WTC11 (cell line): ENCODE measurements at regions not wholly inside any gene's neighbourhood (a gene's known extent, or its start where the extent isn't known, plus 50 kb on each side); places are given as distances from the start of the nearest gene placed in this dataset.

Experiments used
- ATAC-seq: fragments of 200-7000 bp; cut with Tn5 transposase; 2 replicates; pipeline ENCODE4 v1.10.0; 2021; ENCODE audit warnings: mild to moderate bottlenecking, moderate library complexity
- CTCF ChIA-PET: fragments of 300-600 bp; sonication (Branson Sonifier 250); formaldehyde crosslinking; loops from one replicate; lab custom pipeline; 2021; ENCODE audit warnings: antibody characterized with exemption; lab: Charles Lee
- POLR2A ChIA-PET: fragments of 350-600 bp; sonication (Branson Sonifier 250); formaldehyde crosslinking; loops from one replicate; lab custom pipeline; 2021; ENCODE audit warnings: antibody characterized with exemption; lab: Charles Lee
- DNase-seq: peaks from one replicate; pipeline ENCODE4 v3.0.0; 2021; ENCODE audit warnings: low spot score
- H3K27ac Mint-ChIP-seq: 2 replicates; pipeline ENCODE4 v1.8.0; 2021; ENCODE audit warnings: mixed read lengths
- H3K27me3 Mint-ChIP-seq: 2 replicates; pipeline ENCODE4 v1.8.0; 2021; ENCODE audit warnings: low read depth, mild to moderate bottlenecking, moderate library complexity, mixed read lengths
- H3K36me3 Mint-ChIP-seq: 2 replicates; pipeline ENCODE4 v1.8.0; 2021; ENCODE audit warnings: mixed read lengths
- H3K4me1 Mint-ChIP-seq: 2 replicates; pipeline ENCODE4 v1.8.0; 2022; ENCODE audit warnings: mixed read lengths
- H3K4me3 Mint-ChIP-seq: 2 replicates; pipeline ENCODE4 v1.8.0; 2021; ENCODE audit warnings: mild to moderate bottlenecking, moderate library complexity, mixed read lengths
- H3K9me3 Mint-ChIP-seq: 2 replicates; pipeline ENCODE4 v1.8.0; 2021; ENCODE audit warnings: mixed read lengths
- CBFB ChIP-seq: sonication (generic); formaldehyde crosslinking; IDR thresholded peaks from 2 replicates; pipeline ENCODE4 v1.8.1; 2022; ENCODE audit warnings: mild to moderate bottlenecking, low read depth, missing genetic modification reagents
- ESRRA ChIP-seq: sonication (generic); formaldehyde crosslinking; IDR thresholded peaks from 2 replicates; pipeline ENCODE4 v1.8.1; 2022; ENCODE audit warnings: mild to moderate bottlenecking, missing genetic modification reagents, borderline replicate concordance
- FOXK1 ChIP-seq: sonication (generic); formaldehyde crosslinking; IDR thresholded peaks from 2 replicates; pipeline ENCODE4 v1.8.0; 2022; ENCODE audit warnings: mild to moderate bottlenecking, moderate library complexity, missing genetic modification reagents
- FOXP1 ChIP-seq: sonication (generic); formaldehyde crosslinking; IDR thresholded peaks from 2 replicates; pipeline ENCODE4 v1.8.0; 2022; ENCODE audit warnings: missing genetic modification reagents, mild to moderate bottlenecking, moderate library complexity, borderline replicate concordance
- GTF2I ChIP-seq: fragments of 250-450 bp; sonication (Bioruptor Pico); conservative IDR thresholded peaks from 2 replicates; pipeline ENCODE4 v1.4.0; 2021; ENCODE audit warnings: mild to moderate bottlenecking
- JUN ChIP-seq: sonication (generic); formaldehyde crosslinking; IDR thresholded peaks from 2 replicates; pipeline ENCODE4 v1.8.0; 2023; ENCODE audit warnings: mild to moderate bottlenecking, missing genetic modification reagents
- SMAD4 ChIP-seq: sonication (generic); formaldehyde crosslinking; IDR thresholded peaks from 2 replicates; pipeline ENCODE4 v1.8.0; 2022; ENCODE audit warnings: mild to moderate bottlenecking, missing genetic modification reagents
- ZBTB21 ChIP-seq: sonication (generic); formaldehyde crosslinking; IDR thresholded peaks from 2 replicates; pipeline ENCODE4 v1.8.1; 2023; ENCODE audit warnings: mild to moderate bottlenecking, missing genetic modification reagents, borderline replicate concordance
- TF ChIP-seq, protein P1 (sequence below): sonication (generic); formaldehyde crosslinking; IDR thresholded peaks from 2 replicates; pipeline ENCODE4 v1.8.1; 2023; ENCODE audit warnings: mild to moderate bottlenecking, missing genetic modification reagents, moderate library complexity
- TF ChIP-seq, protein P2 (sequence below): sonication (generic); formaldehyde crosslinking; IDR thresholded peaks from 2 replicates; pipeline ENCODE4 v1.8.1; 2022; ENCODE audit warnings: low read depth, mild to moderate bottlenecking, moderate library complexity, missing genetic modification reagents, borderline replicate concordance
- TF ChIP-seq, protein P3 (sequence below): sonication (generic); formaldehyde crosslinking; IDR thresholded peaks from 2 replicates; pipeline ENCODE4 v1.8.0; 2023; ENCODE audit warnings: missing genetic modification reagents
- TF ChIP-seq, protein P4 (sequence below): fragments of 250-450 bp; sonication (Bioruptor Pico); IDR thresholded peaks from 2 replicates; pipeline ENCODE4 v1.9.0; 2021; ENCODE audit warnings: mild to moderate bottlenecking
- TF ChIP-seq, protein P5 (sequence below): sonication (generic); formaldehyde crosslinking; IDR thresholded peaks from 2 replicates; pipeline ENCODE4 v1.8.1; 2023; ENCODE audit warnings: mild to moderate bottlenecking, missing genetic modification reagents, moderate library complexity
- TF ChIP-seq, protein P6 (sequence below): sonication (generic); formaldehyde crosslinking; IDR thresholded peaks from 2 replicates; pipeline ENCODE4 v1.8.1; 2023; ENCODE audit warnings: mild to moderate bottlenecking, moderate library complexity, missing genetic modification reagents
- TF ChIP-seq, protein P7 (sequence below): sonication (generic); formaldehyde crosslinking; IDR thresholded peaks from 2 replicates; pipeline ENCODE4 v1.8.1; 2023; ENCODE audit warnings: mild to moderate bottlenecking, missing genetic modification reagents, borderline replicate concordance

DNA sequence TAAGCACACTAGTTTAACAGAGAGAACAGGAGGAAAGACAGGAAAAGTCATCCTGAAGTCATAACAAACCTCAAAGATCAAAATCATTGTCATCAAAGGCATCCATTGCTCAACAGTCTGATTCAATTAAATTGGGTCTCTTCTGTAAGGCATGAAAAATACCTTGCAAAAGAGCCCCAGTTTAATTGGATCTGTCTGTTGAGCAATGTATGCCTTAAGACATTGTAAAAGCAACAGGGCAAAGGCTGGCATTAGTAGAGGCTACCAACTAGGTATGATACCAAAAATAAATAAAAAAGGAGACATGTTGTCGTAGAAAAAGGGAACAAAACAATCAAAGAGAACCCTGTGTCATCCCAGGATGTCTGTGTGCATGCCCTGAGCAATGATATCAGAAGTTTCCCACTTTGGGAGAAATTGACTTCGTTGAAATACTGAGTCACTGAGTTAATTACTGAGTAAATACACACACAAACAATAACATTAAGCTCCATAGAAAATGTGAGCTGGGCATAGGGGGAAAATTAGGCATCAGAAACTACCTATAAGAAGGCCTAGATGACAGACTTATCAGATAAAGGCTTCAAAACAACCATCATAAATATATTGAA lies 1013.8 kb upstream of the CITED2 start:
- ATAC-seq, result no peak
- Mint-ChIP-seq H3K4me1 (no peaks in the 10 kb centered on the region), H3K27me3 (no peaks in the 10 kb centered on the region), H3K4me3 (no peak overlapping the region), H3K27ac (no peak overlapping the region), H3K36me3 (peaks cover 25% of the 10 kb centered on the region), H3K9me3 (peaks cover 56% of the 10 kb centered on the region)
- POLR2A ChIA-PET, result no interaction called here
- TF ChIP-seq SMAD4 (CRISPR knock-in tag), result no peak
- TF ChIP-seq FOXK1, result no peak
- no peak for TF ChIP-seq FOXP1 (CRISPR knock-in tag)
- TF ChIP-seq, protein P1, sequence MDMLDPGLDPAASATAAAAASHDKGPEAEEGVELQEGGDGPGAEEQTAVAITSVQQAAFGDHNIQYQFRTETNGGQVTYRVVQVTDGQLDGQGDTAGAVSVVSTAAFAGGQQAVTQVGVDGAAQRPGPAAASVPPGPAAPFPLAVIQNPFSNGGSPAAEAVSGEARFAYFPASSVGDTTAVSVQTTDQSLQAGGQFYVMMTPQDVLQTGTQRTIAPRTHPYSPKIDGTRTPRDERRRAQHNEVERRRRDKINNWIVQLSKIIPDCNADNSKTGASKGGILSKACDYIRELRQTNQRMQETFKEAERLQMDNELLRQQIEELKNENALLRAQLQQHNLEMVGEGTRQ, result no peak
- TF ChIP-seq, protein P2, sequence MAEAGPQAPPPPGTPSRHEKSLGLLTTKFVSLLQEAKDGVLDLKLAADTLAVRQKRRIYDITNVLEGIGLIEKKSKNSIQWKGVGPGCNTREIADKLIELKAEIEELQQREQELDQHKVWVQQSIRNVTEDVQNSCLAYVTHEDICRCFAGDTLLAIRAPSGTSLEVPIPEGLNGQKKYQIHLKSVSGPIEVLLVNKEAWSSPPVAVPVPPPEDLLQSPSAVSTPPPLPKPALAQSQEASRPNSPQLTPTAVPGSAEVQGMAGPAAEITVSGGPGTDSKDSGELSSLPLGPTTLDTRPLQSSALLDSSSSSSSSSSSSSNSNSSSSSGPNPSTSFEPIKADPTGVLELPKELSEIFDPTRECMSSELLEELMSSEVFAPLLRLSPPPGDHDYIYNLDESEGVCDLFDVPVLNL (CRISPR knock-in tag), result no peak
- no peak for TF ChIP-seq ESRRA (CRISPR knock-in tag)
- TF ChIP-seq ZBTB21 (CRISPR knock-in tag), result no peak
- TF ChIP-seq, protein P3, sequence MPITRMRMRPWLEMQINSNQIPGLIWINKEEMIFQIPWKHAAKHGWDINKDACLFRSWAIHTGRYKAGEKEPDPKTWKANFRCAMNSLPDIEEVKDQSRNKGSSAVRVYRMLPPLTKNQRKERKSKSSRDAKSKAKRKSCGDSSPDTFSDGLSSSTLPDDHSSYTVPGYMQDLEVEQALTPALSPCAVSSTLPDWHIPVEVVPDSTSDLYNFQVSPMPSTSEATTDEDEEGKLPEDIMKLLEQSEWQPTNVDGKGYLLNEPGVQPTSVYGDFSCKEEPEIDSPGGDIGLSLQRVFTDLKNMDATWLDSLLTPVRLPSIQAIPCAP (CRISPR knock-in tag), result no peak
- TF ChIP-seq, protein P4, sequence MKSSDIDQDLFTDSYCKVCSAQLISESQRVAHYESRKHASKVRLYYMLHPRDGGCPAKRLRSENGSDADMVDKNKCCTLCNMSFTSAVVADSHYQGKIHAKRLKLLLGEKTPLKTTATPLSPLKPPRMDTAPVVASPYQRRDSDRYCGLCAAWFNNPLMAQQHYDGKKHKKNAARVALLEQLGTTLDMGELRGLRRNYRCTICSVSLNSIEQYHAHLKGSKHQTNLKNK (CRISPR knock-in tag), result no peak
- no peak for TF ChIP-seq CBFB (CRISPR knock-in tag)
- TF ChIP-seq, protein P5, sequence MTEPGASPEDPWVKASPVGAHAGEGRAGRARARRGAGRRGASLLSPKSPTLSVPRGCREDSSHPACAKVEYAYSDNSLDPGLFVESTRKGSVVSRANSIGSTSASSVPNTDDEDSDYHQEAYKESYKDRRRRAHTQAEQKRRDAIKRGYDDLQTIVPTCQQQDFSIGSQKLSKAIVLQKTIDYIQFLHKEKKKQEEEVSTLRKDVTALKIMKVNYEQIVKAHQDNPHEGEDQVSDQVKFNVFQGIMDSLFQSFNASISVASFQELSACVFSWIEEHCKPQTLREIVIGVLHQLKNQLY (CRISPR knock-in tag), result no peak
- TF ChIP-seq, protein P6, sequence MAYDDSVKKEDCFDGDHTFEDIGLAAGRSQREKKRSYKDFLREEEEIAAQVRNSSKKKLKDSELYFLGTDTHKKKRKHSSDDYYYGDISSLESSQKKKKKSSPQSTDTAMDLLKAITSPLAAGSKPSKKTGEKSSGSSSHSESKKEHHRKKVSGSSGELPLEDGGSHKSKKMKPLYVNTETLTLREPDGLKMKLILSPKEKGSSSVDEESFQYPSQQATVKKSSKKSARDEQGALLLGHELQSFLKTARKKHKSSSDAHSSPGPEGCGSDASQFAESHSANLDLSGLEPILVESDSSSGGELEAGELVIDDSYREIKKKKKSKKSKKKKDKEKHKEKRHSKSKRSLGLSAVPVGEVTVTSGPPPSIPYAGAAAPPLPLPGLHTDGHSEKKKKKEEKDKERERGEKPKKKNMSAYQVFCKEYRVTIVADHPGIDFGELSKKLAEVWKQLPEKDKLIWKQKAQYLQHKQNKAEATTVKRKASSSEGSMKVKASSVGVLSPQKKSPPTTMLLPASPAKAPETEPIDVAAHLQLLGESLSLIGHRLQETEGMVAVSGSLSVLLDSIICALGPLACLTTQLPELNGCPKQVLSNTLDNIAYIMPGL (CRISPR knock-in tag), result no peak
- TF ChIP-seq, protein P7, sequence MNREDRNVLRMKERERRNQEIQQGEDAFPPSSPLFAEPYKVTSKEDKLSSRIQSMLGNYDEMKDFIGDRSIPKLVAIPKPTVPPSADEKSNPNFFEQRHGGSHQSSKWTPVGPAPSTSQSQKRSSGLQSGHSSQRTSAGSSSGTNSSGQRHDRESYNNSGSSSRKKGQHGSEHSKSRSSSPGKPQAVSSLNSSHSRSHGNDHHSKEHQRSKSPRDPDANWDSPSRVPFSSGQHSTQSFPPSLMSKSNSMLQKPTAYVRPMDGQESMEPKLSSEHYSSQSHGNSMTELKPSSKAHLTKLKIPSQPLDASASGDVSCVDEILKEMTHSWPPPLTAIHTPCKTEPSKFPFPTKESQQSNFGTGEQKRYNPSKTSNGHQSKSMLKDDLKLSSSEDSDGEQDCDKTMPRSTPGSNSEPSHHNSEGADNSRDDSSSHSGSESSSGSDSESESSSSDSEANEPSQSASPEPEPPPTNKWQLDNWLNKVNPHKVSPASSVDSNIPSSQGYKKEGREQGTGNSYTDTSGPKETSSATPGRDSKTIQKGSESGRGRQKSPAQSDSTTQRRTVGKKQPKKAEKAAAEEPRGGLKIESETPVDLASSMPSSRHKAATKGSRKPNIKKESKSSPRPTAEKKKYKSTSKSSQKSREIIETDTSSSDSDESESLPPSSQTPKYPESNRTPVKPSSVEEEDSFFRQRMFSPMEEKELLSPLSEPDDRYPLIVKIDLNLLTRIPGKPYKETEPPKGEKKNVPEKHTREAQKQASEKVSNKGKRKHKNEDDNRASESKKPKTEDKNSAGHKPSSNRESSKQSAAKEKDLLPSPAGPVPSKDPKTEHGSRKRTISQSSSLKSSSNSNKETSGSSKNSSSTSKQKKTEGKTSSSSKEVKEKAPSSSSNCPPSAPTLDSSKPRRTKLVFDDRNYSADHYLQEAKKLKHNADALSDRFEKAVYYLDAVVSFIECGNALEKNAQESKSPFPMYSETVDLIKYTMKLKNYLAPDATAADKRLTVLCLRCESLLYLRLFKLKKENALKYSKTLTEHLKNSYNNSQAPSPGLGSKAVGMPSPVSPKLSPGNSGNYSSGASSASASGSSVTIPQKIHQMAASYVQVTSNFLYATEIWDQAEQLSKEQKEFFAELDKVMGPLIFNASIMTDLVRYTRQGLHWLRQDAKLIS, result no peak
- CTCF ChIA-PET, result no interaction called here
- DNase-seq, result no peak

DNA sequence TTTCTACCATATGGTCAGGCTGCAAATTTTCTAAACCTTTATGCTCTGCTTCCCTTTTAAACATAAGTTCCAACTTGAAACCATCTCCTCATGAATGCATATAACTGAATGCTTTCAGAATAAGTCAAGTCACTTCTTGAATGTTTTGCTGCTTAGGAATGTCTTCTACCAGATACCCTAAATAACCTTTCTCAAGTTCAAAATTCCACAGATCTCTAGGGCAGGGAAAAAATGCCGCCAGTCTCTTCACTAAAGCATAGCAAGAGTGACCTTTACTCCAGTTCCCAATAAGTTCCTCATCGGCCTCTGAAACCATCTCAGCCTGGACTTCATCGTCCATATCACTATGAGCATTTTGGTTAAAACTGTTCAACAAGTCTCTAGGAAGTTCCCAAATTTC lies 1011.2 kb upstream of the CITED2 start:
- POLR2A ChIA-PET, result no interaction called here
- Mint-ChIP-seq H3K9me3 (peaks cover 56% of the 10 kb centered on the region), H3K4me3 (no peak overlapping the region), H3K36me3 (peaks cover 25% of the 10 kb centered on the region), H3K27ac (no peak overlapping the region), H3K4me1 (no peaks in the 10 kb centered on the region), H3K27me3 (no peaks in the 10 kb centered on the region)
- DNase-seq (no peak), ATAC-seq (no peak)
- CTCF ChIA-PET, result no interaction called here
- TF ChIP-seq JUN (CRISPR knock-in tag), result no peak
- no peak for TF ChIP-seq GTF2I
